Upper lobe of left lung (tissue), 6 donors: ENCODE measurements at regions not wholly inside any gene's neighbourhood (a gene's known extent, or its start where the extent isn't known, plus 50 kb on each side); places are given as distances from the start of the nearest gene placed in this dataset.
"Not testable (repeated sequence)": the region's sequence is repeated elsewhere in the genome, so short reads cannot be mapped to it uniquely, and the experiment has no call there.

Source experiments
- ATAC-seq, 2 donors: fragments of 200-7000 bp; cut with Tn5 transposase; one replicate each; pipeline ENCODE4 v1.9.1; 2022; ENCODE audit warnings: mild to moderate bottlenecking in 2 of 2, moderate library complexity in 2 of 2; ENCODE audit not compliant: low FRiP score in 2 of 2
- DNase-seq, 2 donors: peaks; one replicate each; pipeline ENCODE4 v3.0.0-alpha.2; 2019 to 2020
- H3K27ac ChIP-seq, 4 donors: fragments of 200-600 bp; sonication (generic); one replicate each; pipeline ENCODE4 v1.5.1; 2016 to 2019
- H3K27me3 ChIP-seq, 4 donors: fragments of 200-600 bp; sonication (generic); one replicate each; pipeline ENCODE4 v1.5.1; 2017 to 2019
- H3K36me3 ChIP-seq, 4 donors: fragments of 200-600 bp; sonication (generic); one replicate each; pipeline ENCODE4 v1.5.1; 2016 to 2019
- H3K4me1 ChIP-seq, 4 donors: fragments of 200-600 bp; sonication (generic); one replicate each; pipeline ENCODE4 v1.5.1; 2018 to 2019
- H3K4me3 ChIP-seq, 4 donors: fragments of 200-600 bp; sonication (generic); one replicate each; pipeline ENCODE4 v1.5.1; 2017 to 2019; ENCODE audit warnings: mild to moderate bottlenecking in 2 of 4, moderate library complexity in 1 of 4
- H3K9me3 ChIP-seq, 4 donors: fragments of 200-600 bp; sonication (generic); one replicate each; pipeline ENCODE4 v1.5.1; 2018 to 2019
- CTCF ChIP-seq, 6 experiments: fragments of 450-650 bp in 4 of 6; fragments of 200-600 bp in 2 of 6; sonication (generic) in 2 of 6; IDR thresholded peaks; one replicate each; pipeline ENCODE4 v1.5.1; 2016 to 2019; ENCODE audit warnings: antibody characterized with exemption in 6 of 6
- EP300 ChIP-seq, 4 donors: sonication (generic); formaldehyde crosslinking; IDR thresholded peaks; one replicate each; pipeline ENCODE4 v1.5.1; 2017; ENCODE audit warnings: antibody characterized with exemption in 4 of 4, control low read depth in 2 of 4
- POLR2A ChIP-seq, 4 donors: fragments of 450-650 bp; IDR thresholded peaks; one replicate each; pipeline ENCODE4 v1.5.1; 2016 to 2017; ENCODE audit warnings: antibody characterized with exemption in 4 of 4, mild to moderate bottlenecking in 2 of 4
- POLR2AphosphoS5 ChIP-seq, 2 donors: sonication (generic); formaldehyde crosslinking; IDR thresholded peaks; one replicate each; pipeline ENCODE4 v1.5.1; 2017; ENCODE audit warnings: antibody characterized with exemption in 2 of 2
- whole genome bisulfite sequencing, 2 donors: methylation state at CpG; one replicate each; pipeline ENCODE4 v1.1.5; 2017 to 2018; 5-methylcytosine and 5-hydroxymethylcytosine counted together
- donor health status: DM: no; HTN: no; CAD: no; lungs with moderate emphysema.
- donor health status: DM: no; HTN: yes; CAD: no; lungs with severe emphysema.

DNA sequence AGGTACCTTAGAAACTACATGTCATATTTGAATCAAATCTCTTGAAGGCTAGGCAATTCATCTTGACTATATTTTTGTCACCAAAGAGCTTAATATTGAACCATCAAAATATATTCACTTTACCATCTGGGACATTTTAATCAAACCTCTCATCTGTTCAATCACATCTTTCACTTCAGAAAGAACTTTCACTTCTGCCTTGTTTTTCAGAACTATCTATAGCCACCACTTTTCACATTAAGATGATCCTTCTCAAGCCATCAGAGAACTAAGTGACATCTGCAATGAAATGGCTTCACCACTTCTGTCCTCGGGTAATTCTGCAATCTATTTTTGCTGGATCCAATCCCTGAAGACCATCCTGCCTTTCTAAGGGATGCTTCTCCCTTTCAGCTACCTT is 57.8 kb downstream of the OR2B2 start:
- TF ChIP-seq EP300 (IDR thresholded peaks at IDR 0.05) (no peak), POLR2A (IDR thresholded peaks at IDR 0.05) (no peak), CTCF (IDR thresholded peaks at IDR 0.05) (no peak), POLR2AphosphoS5 (IDR thresholded peaks at IDR 0.05) (no peak)
- Histone ChIP-seq H3K9me3 (no peaks in the 10 kb centered on the region), H3K27ac (no peak overlapping the region), H3K4me1 (no peaks in the 10 kb centered on the region), H3K36me3 (no peaks in the 10 kb centered on the region), H3K4me3 (no peak overlapping the region), H3K27me3 (no peaks in the 10 kb centered on the region)
- no peak for ATAC-seq
- WGBS, 2 donors, result 87 to 89% methylated on average over 1 of the region's 1 CpG
- no peak for DNase-seq

DNA sequence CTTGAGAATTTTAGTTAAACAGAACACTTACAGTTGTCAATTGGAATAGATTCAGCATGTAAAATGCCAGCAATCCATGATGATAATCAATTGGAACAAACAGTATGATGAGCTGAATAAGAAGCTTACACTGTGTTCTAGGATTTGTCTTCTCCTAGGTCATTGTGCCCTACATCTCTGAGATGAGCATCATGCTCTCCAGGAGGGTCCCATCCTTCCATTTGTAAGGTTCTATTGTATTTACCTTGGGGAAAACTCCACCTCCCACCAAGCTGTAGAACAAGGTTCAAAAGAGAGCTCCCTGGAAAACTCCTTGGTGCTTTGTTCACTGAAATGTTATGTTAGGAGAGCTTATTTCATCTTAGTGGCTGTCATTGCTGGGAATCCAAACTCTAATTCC is 60.8 kb downstream of the OR2B2 start:
- Histone ChIP-seq H3K4me1 (no peaks in the 10 kb centered on the region), H3K27ac (no peak overlapping the region), H3K4me3 (no peak overlapping the region), H3K9me3 (no peaks in the 10 kb centered on the region), H3K27me3 (no peaks in the 10 kb centered on the region), H3K36me3 (no peaks in the 10 kb centered on the region)
- DNase-seq, result no peak
- no peak for ATAC-seq
- TF ChIP-seq CTCF (IDR thresholded peaks at IDR 0.05), result no peak
- no peak for TF ChIP-seq POLR2A (IDR thresholded peaks at IDR 0.05)
- no peak for TF ChIP-seq EP300 (IDR thresholded peaks at IDR 0.05)
- TF ChIP-seq POLR2AphosphoS5 (IDR thresholded peaks at IDR 0.05), result no peak

DNA sequence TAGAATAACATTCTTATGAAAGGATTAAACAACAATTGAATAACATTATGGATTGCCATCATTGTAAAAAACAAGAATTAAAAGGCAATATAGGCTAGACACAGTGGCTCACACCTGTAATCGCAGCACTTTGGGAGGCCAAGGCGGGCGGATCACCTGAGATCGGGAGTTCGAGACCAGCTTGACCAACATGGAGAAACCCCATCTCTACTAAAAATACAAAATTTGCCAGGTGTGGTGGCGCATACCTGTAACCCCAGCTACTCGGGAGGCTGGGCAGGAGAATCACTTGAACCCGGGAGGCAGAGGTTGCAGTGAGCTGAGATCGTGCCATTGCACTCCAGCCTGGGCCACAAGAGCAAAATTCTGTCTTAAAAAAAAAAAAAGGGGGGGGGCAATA is 63.2 kb downstream of the OR2B2 start:
- not testable (repeated sequence) for H3K27ac ChIP-seq, H3K36me3 ChIP-seq, H3K4me1 ChIP-seq, H3K4me3 ChIP-seq, DNase-seq, H3K9me3 ChIP-seq, H3K27me3 ChIP-seq, ATAC-seq
- WGBS, 2 donors, result 96 to 97% methylated on average over 9 of the region's 9 CpGs

GRCh38 chr6:27847706-27848105 is 64.5 kb downstream of the OR2B2 start:
- no peaks in the 10 kb centered on the region for H3K4me1 ChIP-seq
- no peaks in the 10 kb centered on the region for H3K27me3 ChIP-seq
- no peaks in the 10 kb centered on the region for H3K9me3 ChIP-seq
- no peak overlapping the region for H3K27ac ChIP-seq
- whole genome bisulfite sequencing, 2 donors, result 91 to 98% methylated on average over 3 of the region's 3 CpGs
- ATAC-seq (no peak), DNase-seq (no peak)
- TF ChIP-seq EP300 (IDR thresholded peaks at IDR 0.05) (no peak), CTCF (IDR thresholded peaks at IDR 0.05) (no peak), POLR2AphosphoS5 (IDR thresholded peaks at IDR 0.05) (no peak), POLR2A (IDR thresholded peaks at IDR 0.05) (no peak)
- no peak overlapping the region for H3K4me3 ChIP-seq
- H3K36me3 ChIP-seq, result no peaks in the 10 kb centered on the region

DNA sequence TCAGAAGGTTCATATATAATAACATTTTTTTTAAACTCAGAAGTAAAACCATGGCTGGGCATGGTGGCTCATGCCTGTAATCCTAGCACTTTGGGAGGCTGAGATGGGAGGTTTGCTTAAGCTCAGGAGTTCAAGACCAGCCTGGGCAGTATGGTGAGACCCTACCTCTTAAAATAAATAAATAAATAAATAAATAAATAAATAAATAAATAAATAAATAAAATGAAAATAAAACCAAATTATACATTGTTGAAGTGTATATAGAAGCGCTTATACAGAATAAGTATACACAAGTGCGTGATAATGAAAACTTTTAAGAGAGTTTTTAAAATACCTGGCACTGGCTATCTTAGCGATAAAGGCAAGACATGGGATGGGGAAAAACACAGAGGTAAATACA is 71.6 kb downstream of the OR2B2 start:
- no peak for ATAC-seq
- WGBS, 2 donors, result 97 to 98% methylated on average over 3 of the region's 3 CpGs
- H3K27me3 ChIP-seq, result no peaks in the 10 kb centered on the region
- no peak overlapping the region for H3K27ac ChIP-seq
- H3K4me1 ChIP-seq, result peaks cover 7 to 21% (median 18%) of the 10 kb centered on the region in 4 donors
- no peak for TF ChIP-seq POLR2A (IDR thresholded peaks at IDR 0.05)
- TF ChIP-seq POLR2AphosphoS5 (IDR thresholded peaks at IDR 0.05), result no peak
- TF ChIP-seq CTCF (IDR thresholded peaks at IDR 0.05), result no peak
- no peak for TF ChIP-seq EP300 (IDR thresholded peaks at IDR 0.05)
- DNase-seq, result no peak
- no peak overlapping the region for H3K4me3 ChIP-seq
- H3K9me3 ChIP-seq, result no peaks in the 10 kb centered on the region
- no peaks in the 10 kb centered on the region for H3K36me3 ChIP-seq
